CD4-positive, alpha-beta T cell treated with Interleukin-1 beta for 1 hour (primary cell): ENCODE measurements at regions not wholly inside any gene's neighbourhood (a gene's known extent, or its start where the extent isn't known, plus 50 kb on each side); places are given as distances from the start of the nearest gene placed in this dataset.

ENCODE experiments used
- DNase-seq, 2 donors: peaks; one replicate each; pipeline ENCODE4 v3.0.0-alpha.2; 2020 to 2022

DNA sequence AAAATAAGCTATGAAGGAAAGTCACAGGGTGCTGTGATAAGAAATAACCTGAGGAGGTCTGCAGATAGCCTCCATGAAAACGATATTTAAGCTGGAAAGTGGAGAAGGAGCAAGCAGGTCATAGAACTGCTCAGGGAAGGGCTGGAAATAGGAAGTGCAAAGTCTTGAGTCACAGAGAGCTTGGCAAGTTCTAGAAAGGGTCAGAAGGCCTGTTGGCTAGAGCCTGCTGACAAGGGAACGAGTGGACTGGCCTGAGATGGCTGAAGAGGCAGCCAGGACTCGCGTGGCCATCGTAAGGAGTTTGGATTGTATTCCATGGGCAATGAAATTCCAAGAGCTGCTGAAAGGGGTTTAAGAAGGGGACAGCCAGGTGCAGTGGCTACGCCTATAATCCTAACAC lies 64.7 kb upstream of the IL12A start:
- DNase-seq = no peak

DNA sequence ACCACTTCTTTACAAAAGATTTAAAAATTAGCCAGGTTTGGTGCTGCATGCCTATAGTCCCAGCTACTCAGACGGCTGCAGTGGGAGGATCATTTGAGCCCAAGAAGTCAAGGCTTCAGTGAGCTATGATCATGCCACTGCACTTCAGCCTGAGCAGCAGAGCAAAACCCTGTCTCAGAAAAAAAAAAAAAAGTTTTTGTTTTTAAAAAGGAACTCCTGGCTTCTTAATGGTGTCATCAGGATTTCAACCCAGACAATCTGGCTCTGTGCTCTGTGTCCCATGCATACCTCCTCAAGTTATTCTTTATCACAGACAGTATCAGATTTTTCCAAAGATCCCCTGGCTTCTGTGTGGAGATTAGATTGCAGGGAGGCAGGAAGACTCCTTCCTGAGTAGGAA lies 64.2 kb upstream of the IL12A start:
- DNase-seq = no peak

DNA sequence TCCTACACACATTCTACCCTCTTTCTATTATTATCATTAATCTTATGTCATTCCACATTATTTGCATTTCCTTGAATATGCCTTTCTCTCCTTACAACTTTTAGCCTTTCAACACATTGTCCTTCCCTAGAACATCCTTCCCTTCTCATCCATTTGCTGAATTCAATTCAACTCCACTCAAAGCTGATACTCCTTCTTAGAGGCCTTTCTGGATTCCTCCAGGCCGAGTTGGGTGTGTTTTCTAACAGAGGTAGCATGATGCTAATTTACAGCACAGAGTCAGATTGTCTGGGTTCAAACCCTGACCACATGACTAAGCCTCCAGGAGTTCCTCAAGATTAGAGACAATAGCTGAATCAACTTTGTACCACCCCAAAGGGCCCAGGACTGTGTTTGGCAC lies 63.4 kb upstream of the IL12A start:
- DNase-seq = no peak

DNA sequence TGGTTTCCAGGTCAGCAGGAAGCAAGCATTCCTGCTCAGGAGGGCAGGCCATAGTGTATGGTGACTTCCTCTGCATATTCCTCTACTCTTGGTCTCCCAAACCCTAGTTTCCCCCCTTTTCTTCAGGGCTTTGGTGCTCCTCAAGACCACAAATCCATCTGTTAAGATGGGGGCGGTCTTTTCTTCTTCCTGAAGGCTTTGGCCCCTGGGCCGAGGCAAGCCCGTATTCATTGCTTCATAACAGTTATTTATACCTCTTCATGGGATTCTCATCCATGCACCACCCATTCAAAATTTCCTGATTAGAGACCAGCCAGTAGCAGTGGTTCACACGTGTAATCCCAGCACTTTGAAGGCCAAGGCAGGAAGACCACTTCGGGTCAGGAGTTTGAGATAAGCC lies 62.1 kb upstream of the IL12A start:
- no peak for DNase-seq

DNA sequence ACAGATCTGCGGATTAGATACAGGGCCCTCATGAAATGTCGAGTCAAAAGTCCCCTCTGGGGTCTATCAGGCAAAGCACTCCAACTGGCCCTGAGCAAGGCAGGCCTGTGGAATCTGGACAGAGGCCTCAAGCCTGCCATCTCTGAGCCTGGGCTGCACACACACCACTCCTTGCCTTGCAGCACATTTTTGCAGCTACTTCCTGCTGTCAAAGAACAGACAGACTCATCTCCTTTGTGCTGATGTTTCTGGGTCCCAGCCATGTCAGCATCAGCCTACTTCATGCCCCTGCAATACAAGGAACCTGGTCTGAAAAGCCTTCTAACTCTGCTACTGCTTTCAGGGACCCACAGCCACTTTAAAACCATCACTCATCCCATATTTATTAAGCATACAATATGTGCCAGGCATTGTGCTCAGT lies 60.6 kb upstream of the IL12A start:
- DNase-seq = no peak

DNA sequence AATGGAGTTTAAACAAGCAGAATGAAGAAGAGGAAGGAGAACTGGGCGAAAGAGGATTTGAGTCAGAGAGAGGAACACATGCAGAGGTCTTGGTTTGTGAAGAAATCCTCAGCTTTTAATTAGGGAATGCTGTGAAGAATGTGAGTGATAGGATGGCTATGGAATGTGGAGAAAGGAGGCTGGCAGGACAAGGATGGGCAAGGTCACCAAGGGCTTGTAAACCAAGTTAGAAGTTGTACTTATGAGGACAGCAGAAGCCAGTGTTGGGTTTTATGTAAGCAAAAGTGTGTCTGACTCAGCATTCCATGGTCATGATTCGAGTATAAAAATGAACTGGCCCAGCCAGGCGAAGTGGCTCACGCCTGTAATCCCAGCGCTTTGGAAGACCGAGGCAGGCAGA lies 60.0 kb upstream of the IL12A start:
- DNase-seq = no peak

DNA sequence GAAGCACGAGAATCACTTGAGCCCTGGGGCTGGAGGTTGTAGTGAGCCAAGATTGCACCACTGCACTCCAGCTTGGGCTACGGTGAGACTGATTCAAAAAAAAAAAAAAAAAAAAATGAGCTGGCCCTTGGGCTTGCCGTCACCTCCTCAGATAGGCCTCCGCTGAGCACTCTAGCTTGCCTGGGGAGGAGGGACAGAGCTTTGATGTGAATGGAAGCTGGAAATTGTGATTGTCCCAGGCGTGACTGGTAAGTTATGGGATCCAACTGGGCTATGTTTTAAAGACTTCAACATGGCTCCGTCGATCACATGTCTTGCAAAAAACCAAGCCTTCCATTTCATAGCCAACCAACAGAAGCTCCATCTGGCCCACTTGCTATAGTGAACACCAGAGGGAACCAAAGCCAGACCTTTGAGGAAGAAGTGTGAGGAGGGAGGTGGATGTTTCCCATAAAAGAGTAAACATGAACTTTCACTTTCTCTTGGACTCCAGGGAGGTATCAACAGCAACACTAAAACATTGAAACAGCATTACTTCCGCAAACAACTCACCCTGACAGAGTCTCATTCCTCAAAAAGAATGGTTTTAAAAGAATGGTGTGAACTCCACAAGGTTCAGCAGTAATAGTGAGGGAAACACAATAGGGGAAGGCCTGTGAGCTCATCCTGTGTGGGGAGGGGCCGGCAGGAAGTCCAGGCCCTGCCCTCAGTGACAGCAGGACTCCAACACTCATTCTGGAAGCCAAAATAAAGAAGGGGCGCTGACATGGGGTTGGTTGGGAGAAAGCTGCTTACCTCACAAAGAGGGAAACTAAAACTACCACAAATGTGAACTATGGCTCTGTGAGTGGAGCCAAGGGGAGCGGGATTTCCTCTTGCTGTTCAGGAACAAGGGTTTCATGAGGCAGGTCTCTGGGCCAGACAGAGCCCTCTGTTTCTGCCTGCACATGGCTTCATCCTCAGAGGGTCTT lies 59.2 kb upstream of the IL12A start:
- DNase-seq = peak; percentile 18 to 65

DNA sequence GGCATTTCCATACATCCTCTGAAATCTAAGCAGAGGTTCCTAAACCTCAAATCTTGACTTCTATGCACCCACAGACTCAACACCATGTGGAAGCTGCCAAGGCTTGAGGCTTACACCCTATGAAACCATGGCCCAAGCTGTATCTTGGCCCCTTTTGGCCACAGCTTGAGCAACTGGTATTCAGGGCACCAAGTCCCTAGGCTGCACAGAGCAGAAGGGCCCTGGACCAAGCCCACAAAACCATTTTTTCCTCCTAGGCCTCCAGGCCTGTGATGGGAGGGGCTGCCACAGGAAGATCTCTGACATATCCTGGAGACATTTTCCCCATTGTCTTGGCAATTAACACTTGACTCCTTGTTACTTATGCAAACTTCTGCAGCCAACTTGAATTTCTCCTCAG lies 54.4 kb upstream of the IL12A start:
- no peak for DNase-seq

DNA sequence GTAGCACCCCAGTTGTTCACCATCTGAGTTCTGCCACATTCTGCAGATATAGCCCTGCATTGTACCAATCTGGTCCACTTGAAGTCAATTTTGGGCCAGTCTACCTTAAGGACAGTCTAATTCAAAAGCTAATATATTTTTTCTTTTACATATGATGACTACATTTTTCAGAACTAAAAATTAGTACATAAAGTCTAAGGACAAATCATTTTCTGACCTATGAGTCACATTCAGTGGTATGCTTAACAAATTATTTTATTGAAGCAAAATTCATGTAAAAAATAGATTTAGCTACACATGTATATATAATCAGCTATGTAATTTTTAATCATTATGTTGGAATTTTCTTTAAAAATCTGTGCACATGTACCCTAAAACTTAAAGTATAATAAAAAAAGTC lies 52.1 kb upstream of the IL12A start:
- DNase-seq = no peak

DNA sequence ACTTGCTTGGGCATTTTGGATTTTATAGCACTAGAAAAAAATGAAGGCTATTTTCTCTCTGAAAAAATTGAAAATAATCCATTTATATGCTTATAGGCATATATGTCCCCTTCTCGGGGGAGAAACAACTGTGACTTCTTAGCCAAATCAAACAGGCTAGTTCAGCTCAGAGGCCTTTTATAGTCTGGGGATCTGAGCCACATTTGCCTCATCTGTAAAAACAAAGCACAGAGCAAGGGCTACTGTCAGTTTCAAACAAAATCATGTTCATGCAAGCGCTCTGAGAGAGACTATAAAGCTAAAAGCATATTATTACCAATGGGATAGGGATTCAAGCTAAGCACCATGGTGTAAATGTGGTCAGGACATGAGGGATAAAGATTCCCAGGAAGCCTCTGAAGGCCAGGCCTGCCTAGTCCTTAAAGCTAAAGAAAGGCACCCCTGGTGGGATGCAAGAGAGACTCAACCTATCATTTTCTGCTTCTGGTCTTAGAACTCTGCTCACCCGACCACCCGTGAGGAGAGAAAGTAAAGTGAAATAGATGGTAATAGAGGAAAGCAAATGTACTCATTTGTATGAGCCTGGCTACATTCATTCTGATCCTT lies 51.0 kb upstream of the IL12A start:
- DNase-seq = no peak

DNA sequence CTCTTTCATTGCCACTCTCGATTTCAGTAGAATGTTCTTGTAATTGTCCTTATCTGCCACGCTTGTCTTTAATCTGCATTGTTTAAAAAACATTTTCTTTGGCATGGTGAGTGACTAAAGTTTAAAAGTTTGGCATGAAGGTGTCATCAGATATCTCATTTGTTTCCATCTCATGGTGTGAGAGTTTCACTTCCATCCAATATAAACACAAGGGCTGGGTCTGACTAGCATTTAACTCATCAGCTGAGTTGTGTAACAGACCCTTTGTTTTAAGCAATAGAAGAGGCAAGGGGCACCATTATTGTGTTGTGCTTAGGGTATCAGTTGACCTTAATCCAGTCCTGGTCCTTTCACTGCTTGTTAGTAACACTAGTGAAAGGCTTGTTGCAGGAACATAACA lies 49.9 kb upstream of the IL12A start:
- no peak for DNase-seq
